COR-L47 (cell line): ENCODE measurements at regions not wholly inside any gene's neighbourhood (a gene's known extent, or its start where the extent isn't known, plus 50 kb on each side); places are given as distances from the start of the nearest gene placed in this dataset.

Experiments
- DNase-seq: peaks from one replicate; lab custom pipeline; 2025; lab: John Stamatoyannopoulos, UW

GRCh38 chr2:45275242-45275805 is 266.1 kb upstream of the SIX2 start:
- DNase-seq: no peak

- peak; percentile 83 for DNase-seq
Observed at GRCh38 chr2:45274250-45274926, 265.1 kb upstream of the SIX2 start.

- DNase-seq: peak; percentile 81
Observed at GRCh38 chr2:45273412-45274249, 264.4 kb upstream of the SIX2 start.

GRCh38 chr2:45272549-45273265 is 263.5 kb upstream of the SIX2 start:
- DNase-seq: no peak

GRCh38 chr2:45269149-45269793 is 260.0 kb upstream of the SIX2 start:
- DNase-seq: no peak

GRCh38 chr2:45268631-45269030 is 259.4 kb upstream of the SIX2 start:
- DNase-seq: no peak

- DNase-seq: no peak
Observed at GRCh38 chr2:45267062-45267792, 258.0 kb upstream of the SIX2 start.

- DNase-seq: no peak
Observed at GRCh38 chr2:45265336-45265735, 256.1 kb upstream of the SIX2 start.

GRCh38 chr2:45264227-45265225 is 255.3 kb upstream of the SIX2 start:
- DNase-seq: no peak

GRCh38 chr2:45263147-45263546 is 253.9 kb upstream of the SIX2 start:
- peak; percentile 48 for DNase-seq

GRCh38 chr2:45261746-45262145 is 252.5 kb upstream of the SIX2 start:
- DNase-seq: no peak

- no peak for DNase-seq
Observed at GRCh38 chr2:45260946-45261345, 251.7 kb upstream of the SIX2 start.

- DNase-seq: no peak
Observed at GRCh38 chr2:45259547-45260160, 250.4 kb upstream of the SIX2 start.

- no peak for DNase-seq
Observed at GRCh38 chr2:45259138-45259537, 249.9 kb upstream of the SIX2 start.

GRCh38 chr2:45258311-45258710 is 249.1 kb upstream of the SIX2 start:
- DNase-seq: no peak

GRCh38 chr2:45257820-45258219 is 248.6 kb upstream of the SIX2 start:
- no peak for DNase-seq

GRCh38 chr2:45256867-45257641 is 247.8 kb upstream of the SIX2 start:
- peak; percentile 72 for DNase-seq

GRCh38 chr2:45256173-45256866 is 247.1 kb upstream of the SIX2 start:
- DNase-seq: no peak
